ENCODE measurements at regions not wholly inside any gene's neighbourhood (a gene's known extent, or its start where the extent isn't known, plus 50 kb on each side); places are given as distances from the start of the nearest gene placed in this dataset.

DNA sequence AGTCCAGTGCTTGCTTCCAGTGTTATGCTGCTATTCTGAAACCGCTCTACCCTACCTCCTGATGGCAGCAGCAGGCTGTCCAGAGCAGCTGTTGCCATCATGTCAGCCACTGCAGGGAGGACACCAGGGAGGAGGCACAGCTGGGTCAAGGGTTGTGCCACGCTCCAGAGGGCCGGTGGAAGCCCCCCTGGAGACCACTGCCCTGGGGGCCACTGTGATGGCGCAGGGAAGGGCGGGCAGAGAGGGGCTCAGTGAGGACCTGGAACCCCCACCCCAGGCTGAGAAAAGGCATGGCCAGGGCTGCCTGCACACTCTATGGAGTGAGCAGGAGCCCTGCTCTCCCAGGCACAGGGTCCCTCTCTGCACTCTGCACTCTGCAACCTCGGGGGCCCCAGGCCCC lies 271.3 kb upstream of the BTBD3 start:
- TF ChIP-seq, protein P1, sequence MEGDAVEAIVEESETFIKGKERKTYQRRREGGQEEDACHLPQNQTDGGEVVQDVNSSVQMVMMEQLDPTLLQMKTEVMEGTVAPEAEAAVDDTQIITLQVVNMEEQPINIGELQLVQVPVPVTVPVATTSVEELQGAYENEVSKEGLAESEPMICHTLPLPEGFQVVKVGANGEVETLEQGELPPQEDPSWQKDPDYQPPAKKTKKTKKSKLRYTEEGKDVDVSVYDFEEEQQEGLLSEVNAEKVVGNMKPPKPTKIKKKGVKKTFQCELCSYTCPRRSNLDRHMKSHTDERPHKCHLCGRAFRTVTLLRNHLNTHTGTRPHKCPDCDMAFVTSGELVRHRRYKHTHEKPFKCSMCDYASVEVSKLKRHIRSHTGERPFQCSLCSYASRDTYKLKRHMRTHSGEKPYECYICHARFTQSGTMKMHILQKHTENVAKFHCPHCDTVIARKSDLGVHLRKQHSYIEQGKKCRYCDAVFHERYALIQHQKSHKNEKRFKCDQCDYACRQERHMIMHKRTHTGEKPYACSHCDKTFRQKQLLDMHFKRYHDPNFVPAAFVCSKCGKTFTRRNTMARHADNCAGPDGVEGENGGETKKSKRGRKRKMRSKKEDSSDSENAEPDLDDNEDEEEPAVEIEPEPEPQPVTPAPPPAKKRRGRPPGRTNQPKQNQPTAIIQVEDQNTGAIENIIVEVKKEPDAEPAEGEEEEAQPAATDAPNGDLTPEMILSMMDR (IDR thresholded peaks at IDR 0.05; ENCODE audit: low read depth, low read length), result no peak
- TF ChIP-seq EZH2phosphoT487 (IDR thresholded peaks at IDR 0.05; ENCODE audit: low read depth), result no peak

Data from OCI-LY3 (cell line).